Thymus (tissue), 11 donors: ENCODE measurements at regions not wholly inside any gene's neighbourhood (a gene's known extent, or its start where the extent isn't known, plus 50 kb on each side); places are given as distances from the start of the nearest gene placed in this dataset.

ENCODE experiments used
- DNase-seq, 9 donors: peaks; one replicate each; pipeline ENCODE4 v3.0.0-alpha.2; 2013; ENCODE audit warnings: low spot score in 9 of 9, low read depth in 6 of 9, missing footprints in 1 of 9
- H3K27ac ChIP-seq, 2 donors: one replicate each; pipeline ENCODE4 v1.5.1; 2013; ENCODE audit warnings: control low read depth in 1 of 2, low read depth in 1 of 2, low read length in 1 of 2, mild to moderate bottlenecking in 1 of 2, moderate library complexity in 1 of 2
- H3K27me3 ChIP-seq, 2 donors: one replicate each; pipeline ENCODE4 v1.5.1; 2013; ENCODE audit warnings: low read length in 1 of 2; ENCODE audit not compliant: control insufficient read depth in 2 of 2, insufficient read depth in 1 of 2
- H3K36me3 ChIP-seq, 2 donors: one replicate each; pipeline ENCODE4 v1.5.1; 2013; ENCODE audit warnings: low read length in 1 of 2, mild to moderate bottlenecking in 1 of 2, moderate library complexity in 1 of 2; ENCODE audit not compliant: control insufficient read depth in 2 of 2, insufficient read depth in 2 of 2
- H3K4me1 ChIP-seq, 2 donors: one replicate each; pipeline ENCODE4 v1.5.1; 2013; ENCODE audit warnings: low read length in 2 of 2; ENCODE audit not compliant: control insufficient read depth in 2 of 2, insufficient read depth in 2 of 2
- H3K4me3 ChIP-seq, 2 donors: one replicate each; pipeline ENCODE4 v1.5.1; 2013; ENCODE audit warnings: low read length in 2 of 2, control low read depth in 1 of 2, mild to moderate bottlenecking in 1 of 2
- H3K9me3 ChIP-seq, 2 donors: one replicate each; pipeline ENCODE4 v1.5.1; 2013; ENCODE audit warnings: low read length in 1 of 2, mild to moderate bottlenecking in 1 of 2; ENCODE audit not compliant: control insufficient read depth in 2 of 2, insufficient read depth in 1 of 2
- WGBS: extraction: QIAGEN DNeasy Blood & Tissue Kit; methylation state at CpG from one replicate; pipeline ENCODE4 v1.1.7; 2013; 5-methylcytosine and 5-hydroxymethylcytosine counted together
- donor health status: healthy.

DNA sequence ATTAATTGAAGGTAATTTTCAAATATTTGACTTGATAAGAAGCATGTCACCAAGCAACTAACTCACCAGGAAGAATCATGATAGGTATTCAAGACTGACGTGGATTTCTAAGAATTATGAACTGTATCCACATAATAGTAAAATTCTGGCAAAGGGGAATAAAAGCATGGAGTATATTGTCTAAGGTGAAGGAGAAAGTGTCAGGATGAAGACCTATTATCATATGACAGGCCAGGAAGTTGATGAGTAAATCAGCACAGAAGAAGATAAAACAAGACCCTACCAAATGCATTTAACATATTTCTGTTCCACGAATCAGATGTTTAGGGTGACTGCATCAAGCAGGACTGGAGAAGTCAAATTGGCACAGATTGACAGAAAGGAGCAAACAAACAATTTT lies 362.7 kb upstream of the MMS22L start:
- Histone ChIP-seq H3K27me3 (no peaks in the 10 kb centered on the region), H3K36me3 (no peaks in the 10 kb centered on the region), H3K4me3 (no peak overlapping the region), H3K4me1 (no peaks in the 10 kb centered on the region), H3K9me3 (no peaks in the 10 kb centered on the region), H3K27ac (no peak overlapping the region)
- WGBS = 80% methylated on average over 2 of the region's 2 CpGs
- DNase-seq = no peak

GRCh38 chr6:97653076-97653475 lies 370.1 kb upstream of the MMS22L start:
- Histone ChIP-seq H3K4me1 (no peaks in the 10 kb centered on the region), H3K27ac (no peak overlapping the region), H3K27me3 (no peaks in the 10 kb centered on the region), H3K9me3 (no peaks in the 10 kb centered on the region), H3K36me3 (no peaks in the 10 kb centered on the region), H3K4me3 (no peak overlapping the region)
- DNase-seq = no peak

- Histone ChIP-seq H3K36me3 (no peaks in the 10 kb centered on the region), H3K27me3 (no peaks in the 10 kb centered on the region), H3K4me1 (no peaks in the 10 kb centered on the region), H3K4me3 (no peak overlapping the region), H3K9me3 (no peaks in the 10 kb centered on the region), H3K27ac (no peak overlapping the region)
- no peak for DNase-seq
Observed at GRCh38 chr6:97653517-97653916, 370.5 kb upstream of the MMS22L start.

DNA sequence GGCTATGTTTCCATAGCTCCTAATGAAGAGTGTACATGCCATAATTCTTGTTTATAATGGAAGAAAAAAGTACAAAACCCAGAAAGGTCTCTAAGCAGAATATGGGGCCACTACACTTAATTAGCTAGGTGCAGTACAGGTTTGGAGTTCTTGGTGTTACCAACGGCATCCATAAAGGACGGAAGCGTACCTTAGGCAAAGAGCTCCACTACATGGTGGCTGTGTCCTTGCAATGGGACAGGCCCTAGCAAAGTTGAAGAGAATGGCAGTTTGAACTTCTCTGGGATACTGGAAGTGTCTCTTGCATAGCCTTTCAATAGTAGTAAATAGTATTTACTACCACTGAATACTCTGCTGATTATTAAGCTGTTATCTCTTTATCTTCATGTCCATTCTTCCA lies 371.7 kb upstream of the MMS22L start:
- Histone ChIP-seq H3K36me3 (no peaks in the 10 kb centered on the region), H3K27me3 (no peaks in the 10 kb centered on the region), H3K4me3 (no peak overlapping the region), H3K9me3 (no peaks in the 10 kb centered on the region), H3K27ac (no peak overlapping the region), H3K4me1 (no peaks in the 10 kb centered on the region)
- no peak for DNase-seq
- 97% methylated on average over 3 of the region's 3 CpGs for WGBS

DNA sequence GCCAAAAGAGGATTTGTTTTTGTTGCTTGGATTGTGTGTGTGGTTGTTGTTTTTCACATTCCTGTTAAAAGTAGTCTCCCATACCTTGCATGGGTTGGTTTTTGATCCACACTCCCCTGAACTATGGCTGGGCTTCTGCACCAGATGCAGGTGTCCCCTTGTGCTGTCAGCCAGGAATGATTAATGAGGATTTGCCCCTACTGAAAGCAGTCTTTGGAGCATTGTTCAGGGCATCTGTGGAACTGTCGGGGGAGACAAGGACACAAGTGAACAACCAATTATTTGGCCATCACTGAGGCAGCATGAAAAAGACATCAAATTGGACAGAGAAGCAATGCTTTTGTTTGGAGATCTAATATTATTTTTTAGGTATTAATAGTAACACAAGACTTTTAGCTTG lies 373.2 kb upstream of the MMS22L start:
- WGBS = 75% methylated on average over 1 of the region's 1 CpG
- Histone ChIP-seq H3K9me3 (no peaks in the 10 kb centered on the region), H3K27me3 (no peaks in the 10 kb centered on the region), H3K4me1 (no peaks in the 10 kb centered on the region), H3K4me3 (no peak overlapping the region), H3K36me3 (no peaks in the 10 kb centered on the region), H3K27ac (no peak overlapping the region)
- DNase-seq = no peak

DNA sequence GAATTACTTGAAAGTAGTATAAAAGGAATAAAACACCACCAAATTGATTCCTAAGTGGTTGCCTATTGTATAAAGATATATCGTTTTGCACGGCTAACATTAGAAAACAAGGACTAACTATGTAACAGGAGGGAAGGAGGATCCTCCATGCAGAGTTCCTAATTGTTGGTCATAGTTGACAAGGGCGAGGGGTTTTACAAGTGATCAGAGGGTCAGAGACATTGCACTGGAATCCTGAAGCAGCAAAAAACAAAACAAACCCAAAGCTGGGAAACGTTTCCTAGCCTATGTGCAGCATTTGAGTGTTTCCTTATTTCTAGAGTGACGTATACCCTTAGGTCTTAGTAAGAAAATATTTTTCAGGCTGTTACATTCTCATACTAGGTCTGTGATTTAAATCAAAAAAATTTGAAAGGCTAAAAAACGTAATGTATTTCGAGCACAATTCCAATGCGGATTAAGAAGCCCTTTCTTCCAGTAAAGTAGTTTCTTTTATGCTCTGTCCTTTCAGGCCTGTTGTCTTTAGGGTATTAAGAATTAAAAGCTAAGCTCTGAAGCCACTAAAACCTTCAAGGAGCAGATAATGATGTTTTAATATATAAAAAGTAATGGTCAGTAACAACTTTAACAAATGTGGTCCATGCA lies 373.8 kb upstream of the MMS22L start:
- Histone ChIP-seq H3K36me3 (no peaks in the 10 kb centered on the region), H3K4me1 (no peaks in the 10 kb centered on the region), H3K27ac (no peak overlapping the region), H3K9me3 (no peaks in the 10 kb centered on the region), H3K27me3 (no peaks in the 10 kb centered on the region), H3K4me3 (no peak overlapping the region)
- DNase-seq = no peak
- WGBS = 79% methylated on average over 8 of the region's 8 CpGs

GRCh38 chr6:97658090-97658489 lies 375.1 kb upstream of the MMS22L start:
- 74% methylated on average over 2 of the region's 2 CpGs for WGBS
- Histone ChIP-seq H3K27me3 (no peaks in the 10 kb centered on the region), H3K4me1 (no peaks in the 10 kb centered on the region), H3K9me3 (no peaks in the 10 kb centered on the region), H3K27ac (no peak overlapping the region), H3K4me3 (no peak overlapping the region), H3K36me3 (no peaks in the 10 kb centered on the region)
- DNase-seq = no peak

- Histone ChIP-seq H3K36me3 (no peaks in the 10 kb centered on the region), H3K4me3 (no peak overlapping the region), H3K27ac (no peak overlapping the region), H3K27me3 (no peaks in the 10 kb centered on the region), H3K9me3 (no peaks in the 10 kb centered on the region), H3K4me1 (no peaks in the 10 kb centered on the region)
- DNase-seq = no peak
Observed at GRCh38 chr6:97663252-97663651, 380.2 kb upstream of the MMS22L start.

DNA sequence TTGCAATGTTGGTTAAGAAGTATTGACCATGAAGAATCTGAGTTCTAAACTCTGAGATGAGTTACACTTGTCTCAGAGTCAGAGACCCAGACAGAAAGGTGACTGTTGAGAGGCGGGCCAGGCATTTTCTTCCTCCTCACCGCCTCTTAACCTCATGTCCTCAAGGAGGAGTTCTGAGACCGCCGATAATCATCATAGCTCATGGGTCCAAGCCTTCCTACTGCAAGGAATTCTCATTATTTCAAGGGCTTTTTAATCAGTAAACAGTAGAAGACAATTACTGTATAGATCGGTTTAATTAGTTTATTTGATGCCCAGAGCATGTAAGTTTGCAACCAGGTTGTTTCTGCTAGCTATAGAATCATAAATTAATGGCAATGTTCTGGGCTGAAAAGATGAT lies 382.4 kb upstream of the MMS22L start:
- H3K36me3 ChIP-seq = no peaks in the 10 kb centered on the region
- WGBS = 87% methylated on average over 5 of the region's 5 CpGs
- H3K4me3 ChIP-seq = no peak overlapping the region
- no peaks in the 10 kb centered on the region for H3K9me3 ChIP-seq
- H3K4me1 ChIP-seq = no peaks in the 10 kb centered on the region
- no peaks in the 10 kb centered on the region for H3K27me3 ChIP-seq
- no peak for DNase-seq
- H3K27ac ChIP-seq = no peak overlapping the region

DNA sequence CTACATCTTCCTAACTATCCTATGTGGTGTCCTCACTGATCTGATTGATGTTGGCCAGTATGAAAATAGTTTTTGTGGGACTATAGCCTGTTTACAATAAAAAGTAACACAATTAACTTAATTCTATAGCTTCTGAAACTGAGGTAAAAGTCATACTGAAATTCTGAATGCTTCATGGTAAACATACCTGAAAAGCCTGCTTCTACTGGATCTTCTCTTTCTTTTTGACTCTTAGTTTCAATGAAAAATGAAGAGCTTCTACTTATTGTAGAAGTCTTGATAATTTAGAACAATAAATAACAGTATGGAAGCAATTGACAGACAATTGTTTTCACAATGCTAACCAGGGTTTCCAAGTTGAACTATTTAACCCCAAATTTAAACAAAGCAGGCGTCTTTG lies 383.9 kb upstream of the MMS22L start:
- Histone ChIP-seq H3K27ac (no peak overlapping the region), H3K4me3 (no peak overlapping the region), H3K27me3 (no peaks in the 10 kb centered on the region), H3K4me1 (no peaks in the 10 kb centered on the region), H3K9me3 (no peaks in the 10 kb centered on the region), H3K36me3 (no peaks in the 10 kb centered on the region)
- DNase-seq = no peak
- WGBS = 85% methylated on average over 1 of the region's 1 CpG
